ENCODE measurements at regions not wholly inside any gene's neighbourhood (a gene's known extent, or its start where the extent isn't known, plus 50 kb on each side); places are given as distances from the start of the nearest gene placed in this dataset.

DNA sequence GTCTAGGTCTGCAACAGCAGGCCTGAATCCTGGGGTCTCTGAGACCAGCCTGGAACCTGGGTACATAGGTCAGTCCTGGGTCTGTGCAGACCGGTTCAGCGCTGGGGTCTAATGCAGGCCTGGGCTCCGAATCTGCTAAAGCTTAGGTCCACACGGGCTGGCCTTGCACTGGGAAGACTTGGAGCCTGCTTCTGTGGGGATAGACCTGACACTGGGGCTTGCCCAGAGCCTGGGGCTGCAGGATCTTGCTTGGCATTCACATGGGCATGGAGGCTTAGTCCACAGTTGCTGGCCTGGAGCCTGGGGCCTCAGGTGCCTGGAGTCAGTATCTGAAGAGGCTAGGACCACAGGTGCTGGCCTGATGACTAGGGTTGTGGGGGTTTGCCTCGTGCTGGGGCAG lies 369.8 kb upstream of the SEL1L start:
- TF ChIP-seq, protein P1, sequence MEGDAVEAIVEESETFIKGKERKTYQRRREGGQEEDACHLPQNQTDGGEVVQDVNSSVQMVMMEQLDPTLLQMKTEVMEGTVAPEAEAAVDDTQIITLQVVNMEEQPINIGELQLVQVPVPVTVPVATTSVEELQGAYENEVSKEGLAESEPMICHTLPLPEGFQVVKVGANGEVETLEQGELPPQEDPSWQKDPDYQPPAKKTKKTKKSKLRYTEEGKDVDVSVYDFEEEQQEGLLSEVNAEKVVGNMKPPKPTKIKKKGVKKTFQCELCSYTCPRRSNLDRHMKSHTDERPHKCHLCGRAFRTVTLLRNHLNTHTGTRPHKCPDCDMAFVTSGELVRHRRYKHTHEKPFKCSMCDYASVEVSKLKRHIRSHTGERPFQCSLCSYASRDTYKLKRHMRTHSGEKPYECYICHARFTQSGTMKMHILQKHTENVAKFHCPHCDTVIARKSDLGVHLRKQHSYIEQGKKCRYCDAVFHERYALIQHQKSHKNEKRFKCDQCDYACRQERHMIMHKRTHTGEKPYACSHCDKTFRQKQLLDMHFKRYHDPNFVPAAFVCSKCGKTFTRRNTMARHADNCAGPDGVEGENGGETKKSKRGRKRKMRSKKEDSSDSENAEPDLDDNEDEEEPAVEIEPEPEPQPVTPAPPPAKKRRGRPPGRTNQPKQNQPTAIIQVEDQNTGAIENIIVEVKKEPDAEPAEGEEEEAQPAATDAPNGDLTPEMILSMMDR (IDR thresholded peaks at IDR 0.05): no peak
- TF ChIP-seq POLR2A (IDR thresholded peaks at IDR 0.05): no peak
